Fibroblast of skin of abdomen (primary cell): ENCODE measurements at regions not wholly inside any gene's neighbourhood (a gene's known extent, or its start where the extent isn't known, plus 50 kb on each side); places are given as distances from the start of the nearest gene placed in this dataset.

ENCODE experiments used
- DNase-seq: peaks from one replicate; pipeline ENCODE4 v3.0.0-alpha.2; 2013

DNA sequence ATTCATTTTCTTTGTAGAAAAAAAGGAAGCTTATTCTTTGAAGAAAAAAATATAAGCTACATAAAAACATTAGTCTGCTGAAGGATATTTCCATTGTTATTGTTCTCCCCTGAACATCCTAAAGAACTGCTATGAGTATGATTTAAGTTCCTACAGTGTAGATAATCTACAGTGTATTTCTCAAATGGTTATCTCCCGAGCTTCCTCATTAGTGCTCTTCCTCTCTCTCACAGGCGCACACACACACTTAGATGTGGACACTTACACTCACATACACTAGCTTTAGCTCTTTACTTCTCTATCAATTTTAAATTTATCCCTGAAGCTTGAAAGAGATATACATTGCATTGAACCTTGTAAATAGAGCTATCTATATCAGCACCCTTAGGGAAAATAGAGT lies 681.0 kb downstream of the KCNJ3 start:
- no peak for DNase-seq

DNA sequence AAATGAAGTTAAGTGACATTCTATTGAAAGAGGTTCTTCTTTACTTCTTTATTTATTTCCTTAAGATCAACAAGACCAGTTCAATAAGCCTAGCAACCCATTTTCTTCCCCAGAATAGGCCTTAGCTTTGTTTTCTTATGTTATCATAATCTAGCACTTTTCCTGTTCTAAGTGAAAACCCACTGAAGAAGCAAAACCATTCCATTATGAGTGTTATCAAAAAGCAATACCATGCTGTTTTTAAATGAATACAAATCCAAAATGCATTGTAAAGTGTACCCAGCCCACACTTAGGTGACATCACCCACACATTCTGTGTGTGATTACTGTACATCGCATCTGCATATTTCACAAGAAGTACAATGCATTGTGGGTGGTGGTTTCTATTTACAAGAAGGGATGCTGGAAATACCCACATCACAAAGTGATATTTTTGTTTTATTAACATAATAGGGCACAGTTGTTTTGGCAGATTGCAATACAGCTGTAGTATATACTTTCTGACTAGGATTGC lies 679.5 kb downstream of the KCNJ3 start:
- DNase-seq, result peak; percentile 5

DNA sequence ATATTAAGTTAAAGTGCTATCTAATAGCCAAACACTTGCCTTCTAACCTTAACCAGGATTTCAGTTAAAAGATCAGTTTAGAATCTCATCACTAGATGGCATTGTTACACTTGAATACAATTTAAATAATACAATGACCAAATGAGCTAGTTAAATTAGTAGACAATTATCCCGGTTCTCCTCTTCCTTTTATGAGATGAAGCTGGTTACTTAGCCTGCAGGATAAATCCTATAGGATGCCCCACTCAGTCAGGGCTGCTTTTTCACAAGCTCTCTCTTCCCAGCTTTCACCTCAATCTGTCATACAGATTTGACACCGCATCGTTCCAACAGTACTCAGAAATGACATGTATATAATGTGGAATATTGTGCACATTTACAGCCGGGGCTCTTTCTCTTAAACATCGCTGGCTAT lies 678.8 kb downstream of the KCNJ3 start:
- peak; percentile 12 for DNase-seq

DNA sequence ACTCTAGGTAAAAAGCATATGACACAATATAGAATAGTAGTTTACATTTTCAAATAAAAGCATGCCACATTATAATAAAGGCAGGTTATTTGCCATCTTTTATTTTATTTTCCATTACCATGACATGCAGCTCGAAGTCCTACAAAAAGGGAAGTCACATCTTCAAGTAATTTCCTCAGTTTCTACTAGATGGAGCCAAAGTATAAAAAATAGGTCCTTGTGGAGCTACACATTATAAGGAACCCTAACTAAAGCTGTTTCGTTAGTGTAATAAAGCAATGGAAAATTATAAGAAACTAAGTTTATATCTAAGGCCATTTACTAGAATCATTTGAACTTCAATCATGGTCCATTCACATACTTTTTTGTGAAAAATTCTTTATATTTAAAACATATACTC lies 674.5 kb downstream of the KCNJ3 start:
- peak; percentile 16 for DNase-seq

DNA sequence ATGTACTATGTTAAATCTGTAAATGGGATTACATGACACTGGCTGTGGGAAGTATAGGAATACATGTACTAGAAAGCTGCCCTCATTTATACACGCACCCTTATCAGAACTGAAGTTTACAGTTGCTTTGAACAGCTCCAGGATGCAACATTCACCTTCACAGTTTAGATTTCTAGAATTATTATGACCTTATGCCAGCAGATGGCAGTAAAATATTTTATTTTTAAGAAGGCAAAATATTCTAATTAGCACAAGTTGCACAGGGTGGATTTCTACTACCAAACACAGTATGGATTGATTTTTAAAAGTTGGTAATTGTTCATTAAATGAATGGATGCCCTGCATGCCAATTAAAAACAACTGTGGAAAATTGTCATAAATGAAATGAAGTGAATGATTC lies 670.4 kb downstream of the KCNJ3 start:
- peak; percentile 1 for DNase-seq

DNA sequence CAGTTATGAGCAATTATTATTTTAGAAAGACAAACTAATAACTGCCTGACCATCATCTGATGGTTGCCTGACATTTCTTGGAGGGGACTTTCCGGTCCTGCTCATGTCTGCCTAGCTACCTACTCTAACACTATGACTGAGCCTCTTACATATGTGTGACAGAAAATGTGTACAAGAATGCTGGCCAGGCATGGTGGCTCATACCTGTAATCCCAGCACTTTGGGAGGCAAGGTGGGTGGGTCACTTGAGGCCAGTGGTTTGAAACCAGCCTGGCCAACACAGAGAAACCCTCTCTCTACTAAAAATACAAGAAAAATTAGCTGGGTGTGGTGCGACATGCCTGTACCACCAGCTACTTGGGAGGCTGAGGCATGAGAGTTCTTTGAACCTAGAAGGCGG lies 666.3 kb downstream of the KCNJ3 start:
- no peak for DNase-seq

DNA sequence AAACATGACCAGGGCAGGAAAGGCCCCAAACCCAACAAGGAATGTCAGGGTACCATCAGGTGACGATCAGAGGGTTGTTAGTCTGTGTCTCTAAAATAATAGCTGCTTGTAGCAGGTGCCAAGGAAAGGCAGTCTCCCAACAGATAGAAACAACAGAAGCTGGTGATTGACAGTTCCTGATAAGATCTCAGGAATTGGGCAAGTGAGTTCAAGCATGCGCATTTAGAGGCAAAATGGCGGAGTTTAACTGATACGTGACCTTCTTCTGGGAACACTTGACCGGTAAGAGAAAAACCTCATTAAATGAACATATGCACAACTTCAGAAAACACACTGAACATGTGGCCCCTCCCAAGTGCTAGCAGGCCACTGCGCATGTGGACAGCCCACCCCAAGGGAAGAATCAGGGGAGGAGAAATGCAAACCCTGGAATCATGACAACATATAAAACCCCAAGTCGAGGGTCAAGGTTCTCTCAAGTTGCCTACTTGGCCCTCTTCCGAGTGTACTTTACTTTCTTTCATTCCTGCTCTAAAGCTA lies 664.9 kb downstream of the KCNJ3 start:
- no peak for DNase-seq

DNA sequence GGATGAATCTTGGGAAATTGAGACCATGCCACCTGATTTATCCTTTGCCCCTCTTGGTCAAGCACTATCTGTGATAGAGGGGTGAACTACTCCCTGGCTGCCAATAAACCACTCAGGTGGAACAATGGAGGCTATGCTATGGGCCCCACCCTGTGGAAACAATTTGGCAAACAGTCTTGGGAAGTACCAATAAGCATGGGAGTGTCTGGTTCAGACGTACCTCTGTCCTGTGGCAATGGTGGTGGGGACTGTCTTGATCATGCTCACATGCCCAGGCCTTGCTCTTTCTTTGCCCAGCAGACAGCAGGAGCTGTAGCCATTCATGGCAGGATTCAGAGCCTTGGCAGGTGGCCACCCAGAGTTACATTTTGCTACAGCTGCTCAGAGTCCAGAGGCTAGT lies 658.7 kb downstream of the KCNJ3 start:
- no peak for DNase-seq

DNA sequence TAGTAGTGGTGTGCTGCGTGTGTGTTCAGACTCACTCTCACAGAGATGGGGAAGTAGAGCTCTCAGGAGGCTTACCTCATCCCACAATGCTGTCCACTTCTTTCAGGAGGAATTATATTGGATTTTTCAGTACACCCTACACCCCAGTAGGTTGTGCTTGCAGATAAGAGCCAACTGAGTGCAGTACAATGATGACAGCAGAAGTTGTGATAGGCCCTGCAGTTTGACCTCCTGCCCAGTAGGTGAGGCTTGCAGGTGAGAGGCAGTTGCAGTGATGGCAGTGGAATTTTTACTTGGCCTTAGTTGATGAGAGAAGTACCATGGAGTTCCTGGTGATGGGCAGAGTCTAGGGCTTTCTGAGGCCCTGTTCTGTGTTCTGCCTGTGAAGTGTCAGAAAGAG lies 657.8 kb downstream of the KCNJ3 start:
- DNase-seq, result no peak

DNA sequence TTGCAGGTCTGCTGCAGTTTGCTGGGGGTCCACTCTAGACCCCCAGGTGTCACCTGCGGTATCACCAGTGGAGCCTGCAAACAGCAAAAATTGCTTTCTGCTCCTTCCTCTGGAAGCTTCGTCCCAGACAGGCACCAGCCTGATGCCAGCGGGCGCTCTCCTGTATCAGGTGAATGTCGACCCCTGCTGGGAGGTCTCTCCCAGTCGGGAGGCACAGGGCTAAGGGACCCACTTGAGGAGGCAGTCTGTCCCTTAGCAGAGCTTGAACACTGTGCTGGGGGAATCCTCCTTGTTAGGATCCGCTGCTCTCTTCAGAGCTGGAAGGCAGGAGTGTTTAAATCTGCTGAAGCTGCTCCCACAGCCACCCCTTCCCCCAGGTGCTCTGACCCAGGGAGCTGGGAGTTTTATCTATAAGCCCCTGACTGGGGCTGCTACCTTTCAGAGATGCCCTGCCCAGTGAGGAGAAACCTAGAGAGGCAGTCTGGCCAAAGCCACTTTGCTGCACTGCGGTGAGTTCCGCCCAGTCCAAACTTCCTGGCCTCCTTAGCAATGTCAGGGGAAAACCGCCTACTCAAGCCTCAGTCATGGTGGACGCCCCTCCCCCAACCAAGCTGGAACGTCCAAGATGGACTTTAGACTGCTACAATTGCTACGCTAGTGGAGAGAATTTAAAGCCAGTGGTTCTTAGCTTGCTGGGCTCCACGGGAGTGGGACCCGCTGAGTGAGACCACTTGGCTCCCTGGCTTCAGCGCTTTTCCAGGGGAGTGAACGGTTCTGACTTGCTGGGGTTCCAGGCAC lies 652.5 kb downstream of the KCNJ3 start:
- no peak for DNase-seq

DNA sequence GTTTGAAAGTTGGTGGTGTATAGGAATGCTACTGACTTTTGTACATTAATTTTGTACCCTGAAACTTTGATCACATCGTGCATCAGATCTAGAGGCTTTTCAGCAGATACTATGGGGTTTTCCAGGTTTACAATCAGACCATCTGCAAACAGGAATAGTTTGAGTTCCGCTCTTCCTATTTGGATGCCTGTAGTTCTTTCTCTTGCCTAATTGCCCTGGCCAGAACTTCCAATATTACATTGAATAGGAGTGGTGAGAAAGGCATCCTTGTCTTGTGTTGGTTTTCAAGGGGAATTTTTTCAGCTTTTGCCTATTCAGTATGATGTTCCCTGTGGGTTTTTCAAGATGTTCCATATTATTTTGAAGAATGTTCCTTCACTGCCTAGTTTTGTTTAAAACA lies 633.5 kb downstream of the KCNJ3 start:
- DNase-seq, result no peak

DNA sequence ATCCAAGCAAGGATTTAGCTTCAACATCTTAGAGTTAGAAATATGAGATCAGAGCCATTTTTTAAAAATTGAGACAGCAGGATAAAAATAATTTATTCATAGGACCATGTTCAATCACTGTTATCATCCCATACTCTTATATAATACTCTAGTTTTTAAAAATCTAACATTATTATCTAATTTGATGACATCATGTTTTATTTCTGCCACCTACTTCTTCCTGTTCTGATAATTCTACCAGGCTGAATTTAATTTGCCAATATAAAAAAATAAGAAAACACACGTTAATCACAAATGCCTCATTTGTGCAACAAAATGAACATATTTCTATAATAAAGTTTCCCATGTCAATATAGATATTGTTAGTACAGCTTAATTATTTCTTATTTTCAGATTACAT lies 621.7 kb downstream of the KCNJ3 start:
- DNase-seq, result no peak

DNA sequence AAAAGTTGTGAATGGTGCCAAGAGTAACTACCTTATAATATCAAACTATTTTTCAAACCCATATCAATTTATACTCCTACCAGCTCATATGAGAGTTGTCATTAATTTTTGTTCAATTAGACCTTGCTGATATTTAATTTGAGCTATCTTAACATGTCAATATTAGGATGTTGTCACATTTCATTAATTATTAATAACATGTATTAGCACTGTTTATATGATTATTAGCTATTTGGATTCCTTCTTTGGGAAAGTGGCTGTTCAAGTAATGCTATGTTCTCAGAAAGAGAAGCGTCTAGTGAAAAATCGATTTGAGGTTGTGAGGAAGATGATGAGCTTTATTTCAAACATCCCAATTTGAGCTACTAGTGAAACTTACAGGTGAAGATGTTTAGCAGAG lies 620.2 kb downstream of the KCNJ3 start:
- DNase-seq, result no peak

DNA sequence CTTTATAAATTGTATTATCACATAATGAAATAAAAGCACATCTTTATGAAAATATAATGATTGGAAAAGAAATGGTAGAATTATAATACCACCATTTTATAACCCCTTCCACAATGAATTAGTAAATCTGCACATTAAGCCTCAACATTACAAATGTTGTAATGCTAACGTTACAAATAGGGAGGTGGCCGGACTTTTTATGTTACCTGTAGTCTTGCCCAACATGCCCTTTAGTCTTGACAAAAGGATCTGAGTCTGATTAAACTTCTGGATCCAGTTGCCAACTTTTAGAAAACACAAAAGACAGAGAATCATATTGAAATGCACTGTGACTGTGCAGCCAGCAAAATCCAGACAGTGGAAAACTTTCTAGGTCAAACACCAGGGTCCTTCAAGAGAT lies 617.3 kb downstream of the KCNJ3 start:
- DNase-seq, result no peak

DNA sequence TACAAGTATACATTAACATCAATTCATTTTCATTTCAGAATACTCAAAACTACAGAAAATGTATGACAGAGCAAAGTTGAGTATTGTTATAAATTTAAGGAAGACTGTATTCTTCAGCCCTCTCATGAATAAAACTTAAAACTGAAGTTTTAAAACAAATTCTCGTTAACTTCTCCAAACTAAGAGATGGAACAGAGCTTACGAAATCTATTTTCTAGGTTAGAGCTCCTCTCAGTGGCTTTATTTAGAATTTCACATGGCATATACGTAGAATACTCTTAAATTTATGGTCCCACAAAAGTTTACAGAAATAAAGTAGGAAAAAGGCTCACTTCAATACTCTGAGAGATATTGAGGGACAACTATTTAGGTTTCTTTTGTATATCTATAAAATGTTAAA lies 612.1 kb downstream of the KCNJ3 start:
- peak; percentile 24 for DNase-seq

DNA sequence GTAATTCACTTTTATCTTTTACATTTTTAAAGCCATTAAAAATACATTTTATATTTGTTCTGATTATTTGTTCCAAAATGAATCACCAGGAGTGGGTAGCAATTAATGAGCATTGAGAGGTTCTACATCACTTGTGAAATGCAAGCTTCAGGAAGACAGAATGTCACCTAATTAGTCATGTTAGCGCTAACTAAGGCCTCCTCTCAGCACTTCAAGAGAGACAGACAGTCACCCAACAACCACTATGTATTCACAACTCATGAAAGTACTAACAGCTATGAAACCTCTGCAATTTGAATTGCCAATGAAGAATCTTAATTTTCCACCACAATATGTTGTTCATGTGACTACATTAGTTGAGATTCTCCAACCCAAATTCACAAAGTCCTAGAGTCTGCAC lies 611.0 kb downstream of the KCNJ3 start:
- DNase-seq, result no peak

DNA sequence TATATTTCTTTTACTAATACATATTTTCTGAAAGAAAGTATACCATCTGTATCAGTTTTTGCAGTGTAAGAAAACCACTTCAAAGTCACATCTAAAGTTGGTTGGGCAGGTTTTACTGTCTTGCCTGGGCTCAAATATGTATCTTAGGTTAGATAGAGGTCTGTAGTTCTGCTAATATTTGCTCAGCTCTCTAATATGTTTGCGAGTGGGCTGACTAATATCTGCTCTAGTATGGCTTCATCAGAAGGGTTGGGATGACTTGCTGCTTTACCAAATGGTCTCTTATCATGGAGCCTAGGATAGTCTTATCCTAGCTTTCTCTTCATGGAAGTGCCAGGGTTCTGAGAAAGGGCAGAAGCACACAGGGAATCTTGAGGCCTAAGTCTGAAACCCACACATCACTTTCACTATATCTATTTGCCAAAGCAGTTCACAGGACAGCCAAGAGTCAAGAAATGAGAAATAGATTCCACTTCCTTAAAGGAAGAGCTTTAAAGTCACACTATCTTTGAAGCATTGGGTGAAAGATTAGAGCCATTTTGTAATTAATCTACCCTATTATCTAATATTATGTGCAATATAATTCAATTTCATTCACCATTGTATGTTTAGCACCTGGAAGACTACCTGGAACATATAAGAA lies 610.0 kb downstream of the KCNJ3 start:
- no peak for DNase-seq

DNA sequence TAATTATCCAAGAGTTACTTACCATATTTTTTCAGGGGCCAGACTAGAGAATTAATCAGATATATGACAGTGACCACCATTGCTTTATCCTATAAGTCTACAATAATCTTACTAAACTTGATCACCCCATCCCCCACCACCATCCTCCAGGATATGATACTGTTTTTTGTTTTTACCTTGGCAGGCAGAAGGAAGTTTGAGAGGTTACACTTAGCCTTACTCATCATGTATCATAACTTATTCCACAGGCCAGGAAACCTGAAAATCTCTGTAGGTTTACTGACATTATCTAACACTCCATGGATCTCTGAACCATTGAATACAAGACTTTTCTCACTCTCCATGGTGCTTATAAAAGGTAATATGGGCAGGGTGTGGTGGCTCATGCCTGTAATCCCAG lies 602.7 kb downstream of the KCNJ3 start:
- DNase-seq, result no peak

DNA sequence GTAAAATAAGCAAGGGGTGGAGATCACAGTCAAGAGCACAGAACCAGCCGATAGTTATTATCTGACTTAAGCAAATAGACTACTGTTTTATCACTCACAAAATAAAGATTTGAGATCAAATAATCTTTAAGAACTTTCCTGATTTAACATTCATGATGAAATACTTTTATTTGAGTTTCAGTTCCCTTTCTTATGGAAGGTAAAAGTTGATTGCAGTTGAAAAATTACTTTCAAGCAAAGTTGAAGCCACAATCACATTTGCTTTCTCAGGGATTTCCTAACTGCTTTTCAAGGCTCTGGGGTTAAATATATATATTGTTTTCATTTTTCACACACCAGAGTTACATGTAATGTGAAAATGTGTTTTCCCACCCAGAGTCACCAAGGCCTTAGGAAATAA lies 599.5 kb downstream of the KCNJ3 start:
- DNase-seq, result no peak

DNA sequence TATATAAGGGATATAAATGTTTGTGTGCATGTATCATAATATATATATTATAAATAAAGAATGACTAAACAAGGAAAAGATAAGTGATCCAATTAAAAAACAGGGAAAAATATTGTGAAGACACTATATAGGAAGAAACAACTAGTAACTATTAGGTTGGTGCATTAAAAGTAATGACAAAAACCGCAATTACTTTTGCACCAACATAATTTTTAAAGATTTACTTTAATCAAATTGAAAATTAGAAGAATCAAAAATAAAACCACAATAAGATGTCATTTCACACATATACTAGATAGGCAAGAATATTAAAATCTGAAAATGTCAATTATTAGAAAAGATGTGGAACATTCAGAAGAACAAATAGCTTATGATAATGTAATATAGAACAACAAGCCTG lies 595.9 kb downstream of the KCNJ3 start:
- no peak for DNase-seq

DNA sequence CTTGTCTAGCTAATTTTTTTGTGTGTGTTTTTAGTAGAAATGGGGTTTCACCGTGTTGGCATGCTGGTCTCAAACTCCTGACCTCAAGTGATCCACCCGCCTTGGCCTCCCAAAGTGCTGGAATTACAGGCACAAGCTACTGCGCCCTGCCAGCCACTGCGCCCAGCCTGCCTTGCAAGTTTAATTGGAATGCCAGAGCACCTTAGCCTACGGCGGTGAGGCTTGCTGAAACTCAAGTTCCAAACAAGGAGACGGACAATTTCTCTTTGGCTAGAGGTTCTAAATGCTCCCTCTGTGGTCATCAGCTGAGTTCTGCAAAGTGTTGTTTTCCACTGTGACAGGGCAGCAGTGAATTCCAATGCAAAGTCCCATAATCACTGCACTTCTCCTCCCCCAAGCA lies 583.4 kb downstream of the KCNJ3 start:
- no peak for DNase-seq

DNA sequence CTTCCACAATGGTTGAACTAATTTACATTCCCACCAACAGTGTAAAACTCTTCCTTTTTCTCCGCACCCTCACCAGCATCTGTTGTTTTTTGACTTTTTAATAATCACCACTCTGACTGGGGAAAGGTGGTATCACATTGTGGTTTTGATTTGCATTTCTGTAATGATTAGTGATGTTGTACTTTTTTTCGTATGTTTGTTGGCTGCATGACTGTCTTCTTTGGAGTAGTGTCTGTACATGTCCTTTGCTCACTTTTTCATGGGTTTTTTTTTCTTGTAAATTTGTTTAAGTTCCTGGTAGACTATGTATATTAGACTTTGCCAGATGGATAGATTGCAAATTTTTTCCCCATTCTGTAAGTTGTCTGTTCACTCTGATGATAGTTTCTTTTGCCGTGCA lies 574.8 kb downstream of the KCNJ3 start:
- DNase-seq, result no peak

DNA sequence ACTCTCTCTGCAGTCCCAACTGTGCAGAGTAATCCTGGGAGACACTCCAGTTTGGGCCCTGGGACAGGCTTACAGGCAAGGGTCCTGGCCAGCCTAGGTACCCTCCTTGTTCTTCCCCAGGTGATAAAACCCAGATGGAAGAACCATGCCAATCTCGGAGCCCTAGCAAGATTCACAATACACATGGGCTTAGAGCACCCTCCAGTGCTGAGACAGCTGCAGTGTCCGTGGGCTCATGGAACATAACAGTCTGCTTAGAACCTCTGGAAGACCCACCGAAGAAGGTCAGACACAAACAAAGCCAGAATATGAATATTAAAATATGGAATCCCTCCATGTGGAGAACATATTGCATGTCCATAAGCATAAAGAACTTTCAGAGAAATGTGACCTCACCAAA lies 568.1 kb downstream of the KCNJ3 start:
- DNase-seq, result no peak

DNA sequence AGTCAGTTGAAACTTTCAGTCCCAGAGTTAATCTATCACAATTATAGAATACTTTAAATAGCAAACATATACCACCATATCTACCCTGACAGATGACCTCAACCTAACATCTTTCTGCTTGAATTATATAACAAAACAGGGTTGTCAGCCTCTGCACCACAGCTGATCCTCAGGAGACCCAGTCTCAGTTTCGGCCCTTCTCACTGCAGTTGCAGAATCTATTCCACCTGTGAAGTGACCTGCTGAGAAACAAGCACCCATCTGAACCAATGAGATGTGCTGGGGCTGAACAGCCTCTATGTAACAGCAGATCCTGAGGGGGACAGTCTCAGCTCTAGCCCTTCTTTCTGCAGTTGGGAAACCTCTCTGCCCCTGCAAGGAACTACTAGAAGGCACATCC lies 567.6 kb downstream of the KCNJ3 start:
- DNase-seq, result no peak
